H9 (cell line): ENCODE measurements at regions not wholly inside any gene's neighbourhood (a gene's known extent, or its start where the extent isn't known, plus 50 kb on each side); places are given as distances from the start of the nearest gene placed in this dataset.

Experiments used
- DNase-seq: peaks from one replicate; pipeline ENCODE4 v3.0.0-alpha.2; 2017
- H2AFZ ChIP-seq: one replicate; pipeline ENCODE4 v1.6.1; 2013; ENCODE audit warnings: mild to moderate bottlenecking, low read length, control low read depth, moderate library complexity
- H2AK5ac ChIP-seq: 2 replicates; pipeline ENCODE4 v1.6.1; 2013; ENCODE audit warnings: low read length, control low read depth, mixed read lengths; ENCODE audit not compliant: insufficient read length
- H2BK120ac ChIP-seq: one replicate; pipeline ENCODE4 v1.6.1; 2013; ENCODE audit warnings: low read depth, mild to moderate bottlenecking, low read length, control low read depth, inconsistent platforms; ENCODE audit not compliant: poor library complexity, severe bottlenecking
- H2BK12ac ChIP-seq: 2 replicates; pipeline ENCODE4 v1.6.1; 2013; ENCODE audit warnings: low read length, control low read depth, mixed read lengths, low read depth; ENCODE audit not compliant: insufficient read length
- H2BK15ac ChIP-seq: 2 replicates; pipeline ENCODE4 v1.6.1; 2013; ENCODE audit warnings: low read depth, low read length, control low read depth
- H2BK20ac ChIP-seq: one replicate; pipeline ENCODE4 v1.6.1; 2013; ENCODE audit warnings: low read depth, mild to moderate bottlenecking, low read length, control low read depth, inconsistent platforms; ENCODE audit not compliant: poor library complexity, severe bottlenecking
- H2BK5ac ChIP-seq: 2 replicates; pipeline ENCODE4 v1.6.1; 2013; ENCODE audit warnings: low read length, control low read depth, mixed read lengths; ENCODE audit not compliant: insufficient read length
- H3K14ac ChIP-seq: 2 replicates; pipeline ENCODE4 v1.6.1; 2013; ENCODE audit warnings: low read length, control low read depth; ENCODE audit not compliant: insufficient read depth
- H3K18ac ChIP-seq: 2 replicates; pipeline ENCODE4 v1.6.1; 2013; ENCODE audit warnings: low read depth, mild to moderate bottlenecking, mixed read lengths, low read length, control low read depth; ENCODE audit not compliant: insufficient read length
- H3K23ac ChIP-seq: 2 replicates; pipeline ENCODE4 v1.6.1; 2013; ENCODE audit warnings: low read length, control low read depth, mixed read lengths, low read depth; ENCODE audit not compliant: insufficient read length
- H3K23me2 ChIP-seq: 2 replicates; pipeline ENCODE4 v1.6.1; 2013; ENCODE audit warnings: low read depth, mild to moderate bottlenecking, mixed read lengths, low read length, control low read depth; ENCODE audit not compliant: insufficient read length, poor library complexity, severe bottlenecking
- H3K27ac ChIP-seq: 2 replicates; pipeline ENCODE4 v1.5.1; 2013; ENCODE audit warnings: low read length, control low read depth, mixed read lengths, low read depth; ENCODE audit not compliant: insufficient read length
- H3K27me3 ChIP-seq: 2 replicates; pipeline ENCODE4 v1.6.1; 2013; ENCODE audit warnings: low read length, control low read depth, inconsistent platforms; ENCODE audit not compliant: insufficient read depth
- H3K4ac ChIP-seq: 2 replicates; pipeline ENCODE4 v1.6.1; 2013; ENCODE audit warnings: low read depth, mild to moderate bottlenecking, control low read depth, inconsistent platforms, low read length, moderate library complexity
- H3K4me1 ChIP-seq: 2 replicates; pipeline ENCODE4 v1.6.1; 2013; ENCODE audit warnings: low read length, control low read depth, inconsistent platforms; ENCODE audit not compliant: insufficient read depth
- H3K4me2 ChIP-seq: 2 replicates; pipeline ENCODE4 v1.6.1; 2013; ENCODE audit warnings: low read length, control low read depth, mixed read lengths; ENCODE audit not compliant: insufficient read length, insufficient read depth
- H3K56ac ChIP-seq: 2 replicates; pipeline ENCODE4 v1.6.1; 2013; ENCODE audit warnings: low read depth, mild to moderate bottlenecking, mixed read lengths, low read length, control low read depth; ENCODE audit not compliant: insufficient read length
- H3K79me1 ChIP-seq: 2 replicates; pipeline ENCODE4 v1.6.1; 2013; ENCODE audit warnings: low read depth, mild to moderate bottlenecking, moderate library complexity, low read length, control low read depth, inconsistent platforms; ENCODE audit not compliant: insufficient read depth, poor library complexity, severe bottlenecking
- H3K79me2 ChIP-seq: 2 replicates; pipeline ENCODE4 v1.6.1; 2013; ENCODE audit warnings: low read length, control low read depth, inconsistent platforms; ENCODE audit not compliant: insufficient read depth
- H3K9ac ChIP-seq: 2 replicates; pipeline ENCODE4 v1.6.1; 2013; ENCODE audit warnings: low read length, control low read depth, mixed read lengths; ENCODE audit not compliant: insufficient read length; ENCODE audit errors: extremely low read depth
- H3K9me3 ChIP-seq: one replicate; pipeline ENCODE4 v1.6.1; 2013; ENCODE audit warnings: low read depth, low read length, inconsistent platforms; ENCODE audit not compliant: control insufficient read depth
- H3T11ph ChIP-seq: one replicate; pipeline ENCODE4 v1.6.1; 2013; ENCODE audit warnings: mild to moderate bottlenecking, low read length, control low read depth, inconsistent platforms
- H4K20me1 ChIP-seq: one replicate; pipeline ENCODE4 v1.6.1; 2013; ENCODE audit not compliant: control insufficient read depth, insufficient read length, insufficient read depth
- H4K5ac ChIP-seq: 2 replicates; pipeline ENCODE4 v1.6.1; 2013; ENCODE audit warnings: low read depth, mild to moderate bottlenecking, mixed read lengths, low read length, control low read depth; ENCODE audit not compliant: insufficient read length
- H4K8ac ChIP-seq: replicated peaks from 2 replicates; pipeline ENCODE4 v1.6.1; 2013; ENCODE audit warnings: low read length, control low read depth, mixed read lengths, low read depth; ENCODE audit not compliant: insufficient read length
- H4K91ac ChIP-seq: 2 replicates; pipeline ENCODE4 v1.6.1; 2013; ENCODE audit warnings: low read depth, mild to moderate bottlenecking, moderate library complexity, mixed read lengths, low read length, control low read depth; ENCODE audit not compliant: insufficient read length
- H3K27ac Mint-ChIP-seq, 3 experiments: 2 replicates in 2 of 3; 3 replicates in 1 of 3; pipeline ENCODE4 v1.8.0; 2020 to 2021; ENCODE audit warnings: mixed read lengths in 3 of 3, mild to moderate bottlenecking in 1 of 3, moderate library complexity in 1 of 3
- H3K27me3 Mint-ChIP-seq: 2 replicates; pipeline ENCODE4 v1.8.0; 2021; ENCODE audit warnings: low read depth, mild to moderate bottlenecking, moderate library complexity, mixed read lengths
- H3K36me3 Mint-ChIP-seq, 3 experiments: 2 replicates in 2 of 3; 3 replicates in 1 of 3; pipeline ENCODE4 v1.8.0; 2020 to 2021; ENCODE audit warnings: low read depth in 3 of 3, mixed read lengths in 3 of 3; ENCODE audit not compliant: insufficient read depth in 1 of 3
- H3K4me1 Mint-ChIP-seq, 2 experiments: 2 replicates each; pipeline ENCODE4 v1.8.0; 2020; ENCODE audit warnings: mixed read lengths in 2 of 2
- H3K4me3 Mint-ChIP-seq, 2 experiments: 2 replicates in 1 of 2; 3 replicates in 1 of 2; pipeline ENCODE4 v1.8.0; 2020 to 2021; ENCODE audit warnings: mild to moderate bottlenecking in 2 of 2, mixed read lengths in 2 of 2, moderate library complexity in 1 of 2
- H3K9me3 Mint-ChIP-seq, 2 experiments: 2 replicates in 1 of 2; 3 replicates in 1 of 2; pipeline ENCODE4 v1.8.0; 2020; ENCODE audit warnings: mild to moderate bottlenecking in 2 of 2, mixed read lengths in 2 of 2, moderate library complexity in 1 of 2
- CTCF ChIP-seq: fragments of 200-600 bp; sonication (generic); conservative IDR thresholded peaks from 3 replicates; pipeline ENCODE4 v1.8.0; 2021; ENCODE audit warnings: antibody characterized with exemption, mild to moderate bottlenecking
- WGBS: extraction: QIAGEN DNeasy Blood & Tissue Kit; methylation state at CpG from one replicate; pipeline ENCODE4 v1.1.7; 2013; ENCODE audit warnings: missing lambda C conversion rate, low lambda C conversion rate, mixed read lengths; ENCODE audit not compliant: insufficient read length; ENCODE audit errors: extremely low coverage; 5-methylcytosine and 5-hydroxymethylcytosine counted together

DNA sequence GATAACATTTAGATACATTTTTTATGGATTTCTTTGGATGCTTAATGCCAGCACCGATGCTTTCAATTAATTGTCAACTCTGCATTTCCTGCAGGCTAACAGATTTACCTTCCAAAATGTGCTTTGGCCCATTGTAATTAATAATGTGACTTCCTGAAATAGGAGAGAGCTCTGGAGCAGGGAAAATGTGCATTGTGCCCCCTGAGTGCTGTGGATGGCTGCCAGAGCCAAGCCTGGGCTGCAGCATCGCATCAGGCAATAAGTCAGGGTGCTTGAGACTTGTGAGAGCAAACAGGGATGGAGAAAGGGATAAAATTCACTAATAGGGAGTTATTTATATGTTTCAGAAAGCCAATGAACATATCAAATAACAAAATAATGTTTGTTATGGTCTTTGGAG lies 133.8 kb downstream of the MOBP start:
- Histone ChIP-seq H2BK15ac (no peak overlapping the region), H3K27ac (no peak overlapping the region), H3K9me3 (no peaks in the 10 kb centered on the region), H3K23me2 (no peaks in the 10 kb centered on the region), H3K27me3 (no peaks in the 10 kb centered on the region), H3K4me2 (no peak overlapping the region), H2BK5ac (no peak overlapping the region), H3K9ac (no peak overlapping the region), H3K18ac (no peak overlapping the region), H4K20me1 (no peaks in the 10 kb centered on the region), H3K23ac (no peak overlapping the region), H3K4me1 (peaks cover 2% of the 10 kb centered on the region; the same call in 1 of the 2 replicates), H2AK5ac (no peak overlapping the region), H2BK20ac (no peak overlapping the region), H3K79me2 (no peaks in the 10 kb centered on the region), H3K4ac (no peak overlapping the region), H3K79me1 (no peaks in the 10 kb centered on the region), H4K5ac (no peak overlapping the region), H3K14ac (no peak overlapping the region), H3T11ph (no peak overlapping the region), H3K56ac (no peak overlapping the region), H2BK12ac (no peak overlapping the region), H2AFZ (no peak overlapping the region), H4K91ac (no peak overlapping the region), H2BK120ac (no peak overlapping the region), H4K8ac (no peak overlapping the region)
- Mint-ChIP-seq H3K4me3 (no peak overlapping the region), H3K9me3 (peaks cover 5 to 6% of the 10 kb centered on the region in 2 experiments), H3K36me3 (peaks cover 0 to 6% (median under 1%) of the 10 kb centered on the region in 3 experiments; a peak in 3 of 7 replicates), H3K4me1 (peaks cover 0 to 2% of the 10 kb centered on the region in 2 experiments; a peak in 1 of 4 replicates), H3K27me3 (peaks cover 1% of the 10 kb centered on the region; the same call in 1 of the 2 replicates), H3K27ac (no peak overlapping the region)
- DNase-seq: no peak
- no CpG with 5 or more reads among the region's 2 CpGs for WGBS
- no peak for TF ChIP-seq CTCF
